HFFc6 (cell line): ENCODE measurements at regions not wholly inside any gene's neighbourhood (a gene's known extent, or its start where the extent isn't known, plus 50 kb on each side); places are given as distances from the start of the nearest gene placed in this dataset.

Source experiments
- DNase-seq: peaks from one replicate; pipeline ENCODE4 v3.0.0-alpha.2; 2018
- H3K27ac Mint-ChIP-seq: 2 replicates; pipeline ENCODE4 v1.8.0; 2020; ENCODE audit warnings: mild to moderate bottlenecking, mixed read lengths
- H3K27me3 Mint-ChIP-seq: 2 replicates; pipeline ENCODE4 v1.8.0; 2021; ENCODE audit warnings: mild to moderate bottlenecking, moderate library complexity, mixed read lengths; ENCODE audit not compliant: insufficient read depth
- H3K36me3 Mint-ChIP-seq: 2 replicates; pipeline ENCODE4 v1.8.0; 2021; ENCODE audit warnings: low read depth, mixed read lengths
- H3K4me1 Mint-ChIP-seq: 2 replicates; pipeline ENCODE4 v1.8.0; 2020; ENCODE audit warnings: low read depth, mixed read lengths
- H3K4me3 Mint-ChIP-seq: 2 replicates; pipeline ENCODE4 v1.8.0; 2020; ENCODE audit warnings: mild to moderate bottlenecking, moderate library complexity, mixed read lengths
- H3K9me3 Mint-ChIP-seq: 2 replicates; pipeline ENCODE4 v1.8.0; 2020; ENCODE audit warnings: mild to moderate bottlenecking, mixed read lengths
- CTCF ChIP-seq: fragments of 200-600 bp; sonication (generic); IDR thresholded peaks from 2 replicates; pipeline ENCODE4 v1.5.0; 2021; ENCODE audit warnings: antibody characterized with exemption, mild to moderate bottlenecking

- no peak overlapping the region for H3K4me3 Mint-ChIP-seq
- no peak for DNase-seq
- H3K36me3 Mint-ChIP-seq = no peaks in the 10 kb centered on the region
- H3K4me1 Mint-ChIP-seq = no peaks in the 10 kb centered on the region
- no peak overlapping the region for H3K27ac Mint-ChIP-seq
- H3K9me3 Mint-ChIP-seq = peaks cover 14% of the 10 kb centered on the region
- peaks cover 1% of the 10 kb centered on the region; the same call in 1 of the 2 replicates for H3K27me3 Mint-ChIP-seq
- no peak for TF ChIP-seq CTCF
Observed at GRCh38 chr2:66217039-66217585, 217.8 kb upstream of the MEIS1 start.

GRCh38 chr2:66212749-66213148 is 222.2 kb upstream of the MEIS1 start:
- no peak for DNase-seq
- Mint-ChIP-seq H3K27ac (no peak overlapping the region), H3K36me3 (no peaks in the 10 kb centered on the region), H3K4me3 (no peak overlapping the region), H3K27me3 (peaks cover 1% of the 10 kb centered on the region; the same call in 1 of the 2 replicates), H3K9me3 (peaks cover 14% of the 10 kb centered on the region), H3K4me1 (no peaks in the 10 kb centered on the region)
- no peak for TF ChIP-seq CTCF

- no peaks in the 10 kb centered on the region for H3K4me1 Mint-ChIP-seq
- peaks cover 2% of the 10 kb centered on the region for H3K27me3 Mint-ChIP-seq
- DNase-seq = no peak
- no peaks in the 10 kb centered on the region; the same call in none of the 2 replicates for H3K9me3 Mint-ChIP-seq
- TF ChIP-seq CTCF = no peak
- no peak overlapping the region for H3K27ac Mint-ChIP-seq
- no peak overlapping the region for H3K4me3 Mint-ChIP-seq
- no peaks in the 10 kb centered on the region for H3K36me3 Mint-ChIP-seq
Observed at GRCh38 chr2:66202586-66202985, 232.3 kb upstream of the MEIS1 start.

- H3K27ac Mint-ChIP-seq = no peak overlapping the region
Observed at GRCh38 chr2:66201242-66201641, 233.7 kb upstream of the MEIS1 start.

GRCh38 chr2:66198873-66199272 is 236.1 kb upstream of the MEIS1 start:
- Mint-ChIP-seq H3K9me3 (no peaks in the 10 kb centered on the region), H3K36me3 (no peaks in the 10 kb centered on the region), H3K27ac (no peak overlapping the region), H3K4me3 (no peak overlapping the region), H3K27me3 (peaks cover 2% of the 10 kb centered on the region; the same call in 1 of the 2 replicates), H3K4me1 (no peaks in the 10 kb centered on the region)
- DNase-seq = no peak
- no peak for TF ChIP-seq CTCF

More at GRCh38 chr2:66201242-66201641, 233.7 kb upstream of the MEIS1 start:
- Mint-ChIP-seq H3K9me3 (no peaks in the 10 kb centered on the region; the same call in 1 of the 2 replicates), H3K27me3 (peaks cover 2% of the 10 kb centered on the region), H3K36me3 (no peaks in the 10 kb centered on the region), H3K4me1 (no peaks in the 10 kb centered on the region), H3K4me3 (no peak overlapping the region)
- no peak for DNase-seq
- no peak for TF ChIP-seq CTCF

- Mint-ChIP-seq H3K4me3 (no peak overlapping the region), H3K27me3 (no peaks in the 10 kb centered on the region), H3K4me1 (no peaks in the 10 kb centered on the region), H3K27ac (no peak overlapping the region), H3K36me3 (no peaks in the 10 kb centered on the region), H3K9me3 (peaks cover 5% of the 10 kb centered on the region; the same call in 1 of the 2 replicates)
- no peak for TF ChIP-seq CTCF
- no peak for DNase-seq
Observed at GRCh38 chr2:66192888-66193287, 242.0 kb upstream of the MEIS1 start.
